Neuronal stem cell (in vitro differentiated cells): ENCODE measurements at regions not wholly inside any gene's neighbourhood (a gene's known extent, or its start where the extent isn't known, plus 50 kb on each side); places are given as distances from the start of the nearest gene placed in this dataset.
A peak's percentile ranks its signal among the peaks of the same experiment; 100 is the strongest.
"Not testable (repeated sequence)": the region's sequence is repeated elsewhere in the genome, so short reads cannot be mapped to it uniquely, and the experiment has no call there.

ENCODE experiments used
- DNase-seq: peaks from one replicate; pipeline ENCODE4 v3.0.0-alpha.2; 2013; ENCODE audit warnings: low spot score
- H2AFZ ChIP-seq: one replicate; pipeline ENCODE4 v1.6.1; 2013; ENCODE audit warnings: mild to moderate bottlenecking, low read length, inconsistent platforms
- H2AK5ac ChIP-seq: 2 replicates; pipeline ENCODE4 v1.6.1; 2013; ENCODE audit warnings: low read depth, mild to moderate bottlenecking, inconsistent platforms, low read length, moderate library complexity, mixed read lengths
- H2BK120ac ChIP-seq: 2 replicates; pipeline ENCODE4 v1.6.1; 2013; ENCODE audit warnings: low read depth, mild to moderate bottlenecking, inconsistent platforms, low read length, moderate library complexity, mixed read lengths
- H2BK12ac ChIP-seq: one replicate; pipeline ENCODE4 v1.6.1; 2013; ENCODE audit warnings: low read length, inconsistent platforms
- H2BK15ac ChIP-seq: 2 replicates; pipeline ENCODE4 v1.6.1; 2013; ENCODE audit warnings: mild to moderate bottlenecking, low read length, inconsistent platforms, mixed read lengths
- H2BK5ac ChIP-seq: one replicate; pipeline ENCODE4 v1.6.1; 2013; ENCODE audit warnings: inconsistent platforms, mild to moderate bottlenecking, low read length, moderate library complexity
- H3K14ac ChIP-seq: one replicate; pipeline ENCODE4 v1.6.1; 2013; ENCODE audit warnings: low read length, inconsistent platforms
- H3K18ac ChIP-seq: 2 replicates; pipeline ENCODE4 v1.6.1; 2013; ENCODE audit warnings: low read length, inconsistent platforms
- H3K23ac ChIP-seq: 2 replicates; pipeline ENCODE4 v1.6.1; 2013; ENCODE audit warnings: low read depth, mild to moderate bottlenecking, mixed read lengths, low read length, inconsistent platforms; ENCODE audit not compliant: poor library complexity
- H3K27ac ChIP-seq: replicated peaks from 3 replicates; pipeline ENCODE4 v1.5.1; 2013; ENCODE audit warnings: low read length, inconsistent platforms
- H3K27me3 ChIP-seq, 3 experiments: 2 replicates each; pipeline ENCODE4 v1.6.1; 2013; ENCODE audit warnings: low read length in 3 of 3, mild to moderate bottlenecking in 2 of 3, inconsistent platforms in 1 of 3, low read depth in 1 of 3, mixed read lengths in 1 of 3, moderate library complexity in 1 of 3; ENCODE audit not compliant: control insufficient read depth in 3 of 3, insufficient read depth in 3 of 3
- H3K36me3 ChIP-seq, 2 donors: replicated peaks in 1 of 2; 2 replicates each; pipeline ENCODE4 v1.6.1; 2013; ENCODE audit warnings: low read length in 2 of 2; ENCODE audit not compliant: control insufficient read depth in 2 of 2, insufficient read depth in 2 of 2
- H3K4ac ChIP-seq: 2 replicates; pipeline ENCODE4 v1.6.1; 2013; ENCODE audit warnings: inconsistent platforms, mild to moderate bottlenecking, low read length, moderate library complexity
- H3K4me1 ChIP-seq, 2 donors: 1 replicate in 1 of 2; 2 replicates in 1 of 2; pipeline ENCODE4 v1.6.1; 2013; ENCODE audit warnings: low read length in 2 of 2, low read depth in 1 of 2; ENCODE audit not compliant: control insufficient read depth in 2 of 2, insufficient read depth in 1 of 2
- H3K4me2 ChIP-seq: one replicate; pipeline ENCODE4 v1.6.1; 2013; ENCODE audit warnings: mild to moderate bottlenecking, low read length, inconsistent platforms; ENCODE audit not compliant: insufficient read depth, poor library complexity, severe bottlenecking
- H3K4me3 ChIP-seq, 2 donors: 2 replicates each; pipeline ENCODE4 v1.5.1; 2013; ENCODE audit warnings: low read length in 2 of 2, mild to moderate bottlenecking in 2 of 2, inconsistent platforms in 1 of 2, moderate library complexity in 1 of 2
- H3K79me1 ChIP-seq: one replicate; pipeline ENCODE4 v1.6.1; 2013; ENCODE audit warnings: low read depth, mild to moderate bottlenecking, inconsistent platforms, low read length, moderate library complexity
- H3K9ac ChIP-seq: one replicate; pipeline ENCODE4 v1.6.1; 2013; ENCODE audit warnings: mild to moderate bottlenecking, low read depth, low read length, inconsistent platforms; ENCODE audit not compliant: poor library complexity
- H3K9me3 ChIP-seq, 2 donors: replicated peaks in 1 of 2; 2 replicates each; pipeline versions ENCODE3 to v1.6.1; 2013; ENCODE audit warnings: low read length in 2 of 2, mild to moderate bottlenecking in 2 of 2, inconsistent platforms in 1 of 2, low read depth in 1 of 2, mixed read lengths in 1 of 2, moderate library complexity in 1 of 2; ENCODE audit not compliant: control insufficient read depth in 2 of 2, insufficient read depth in 1 of 2
- H4K8ac ChIP-seq: one replicate; pipeline ENCODE4 v1.6.1; 2013; ENCODE audit warnings: low read depth, mild to moderate bottlenecking, inconsistent platforms, low read length, moderate library complexity
- H4K91ac ChIP-seq: one replicate; pipeline ENCODE4 v1.6.1; 2013; ENCODE audit warnings: low read length, low read depth, mild to moderate bottlenecking, inconsistent platforms; ENCODE audit not compliant: poor library complexity
- WGBS, 2 donors: extraction: QIAGEN DNeasy Blood & Tissue Kit; methylation state at CpG; one replicate each; pipeline ENCODE4 v1.1.7; 2013; ENCODE audit warnings: missing lambda C conversion rate in 2 of 2, mixed read lengths in 1 of 2; ENCODE audit not compliant: insufficient read length in 2 of 2, insufficient replicate concordance in 1 of 2; ENCODE audit errors: extremely low coverage in 2 of 2; 5-methylcytosine and 5-hydroxymethylcytosine counted together

GRCh38 chr16:29602683-29603088 lies 60.4 kb upstream of the SPN start:
- H3K4me1 ChIP-seq, H2BK15ac ChIP-seq, H2BK5ac ChIP-seq, H2AFZ ChIP-seq, H3K36me3 ChIP-seq, H3K18ac ChIP-seq, H3K9ac ChIP-seq, H2AK5ac ChIP-seq, DNase-seq, H3K27me3 ChIP-seq, H2BK12ac ChIP-seq, H3K9me3 ChIP-seq, H2BK120ac ChIP-seq, H4K91ac ChIP-seq, H3K4me2 ChIP-seq, H4K8ac ChIP-seq, H3K79me1 ChIP-seq, H3K23ac ChIP-seq, H3K4ac ChIP-seq, H3K27ac ChIP-seq, H3K14ac ChIP-seq, H3K4me3 ChIP-seq: not testable (repeated sequence)
- WGBS, 2 donors: no CpG with 5 or more reads among the region's 6 CpGs

- no CpG with 5 or more reads among the region's 21 CpGs for WGBS, 2 donors
- not testable (repeated sequence) for H3K27ac ChIP-seq, H3K27me3 ChIP-seq
Measured at GRCh38 chr16:29604631-29605549, 58.2 kb upstream of the SPN start.

GRCh38 chr16:29605593-29606205 lies 57.3 kb upstream of the SPN start:
- WGBS, 2 donors: no CpG with 5 or more reads among the region's 16 CpGs
- H3K14ac ChIP-seq: peak overlapping the region; percentile 8
- H3K27ac ChIP-seq, H3K18ac ChIP-seq, H2BK15ac ChIP-seq, H3K4me2 ChIP-seq, H3K27me3 ChIP-seq, H3K9ac ChIP-seq, H3K4me1 ChIP-seq, H3K4ac ChIP-seq, H3K9me3 ChIP-seq, H2AFZ ChIP-seq, H3K23ac ChIP-seq, H3K36me3 ChIP-seq, H2AK5ac ChIP-seq, H4K91ac ChIP-seq, H4K8ac ChIP-seq, DNase-seq, H2BK12ac ChIP-seq, H3K4me3 ChIP-seq, H3K79me1 ChIP-seq, H2BK120ac ChIP-seq, H2BK5ac ChIP-seq: not testable (repeated sequence)

More at GRCh38 chr16:29604631-29605549, 58.2 kb upstream of the SPN start:
- not testable (repeated sequence) for H2BK12ac ChIP-seq, H4K8ac ChIP-seq, H3K18ac ChIP-seq, H3K4me3 ChIP-seq, H3K4ac ChIP-seq, H3K14ac ChIP-seq, H3K36me3 ChIP-seq, H2BK15ac ChIP-seq, H3K4me1 ChIP-seq, H3K79me1 ChIP-seq, H3K9me3 ChIP-seq, DNase-seq, H3K23ac ChIP-seq, H2BK120ac ChIP-seq, H4K91ac ChIP-seq, H2AFZ ChIP-seq, H3K4me2 ChIP-seq, H3K9ac ChIP-seq, H2BK5ac ChIP-seq, H2AK5ac ChIP-seq

GRCh38 chr16:29606669-29607427 lies 56.2 kb upstream of the SPN start:
- H3K4ac ChIP-seq, H3K27me3 ChIP-seq, H2BK120ac ChIP-seq, H2BK12ac ChIP-seq, H3K4me3 ChIP-seq, H3K9me3 ChIP-seq, H2BK5ac ChIP-seq, H3K36me3 ChIP-seq, H3K4me1 ChIP-seq, H4K91ac ChIP-seq, DNase-seq, H3K4me2 ChIP-seq, H2AFZ ChIP-seq, H2AK5ac ChIP-seq, H3K79me1 ChIP-seq, H4K8ac ChIP-seq, H3K27ac ChIP-seq, H3K14ac ChIP-seq, H2BK15ac ChIP-seq, H3K23ac ChIP-seq, H3K18ac ChIP-seq: not testable (repeated sequence)
- H3K9ac ChIP-seq: peak overlapping the region; percentile 44
- no CpG with 5 or more reads among the region's 26 CpGs for WGBS, 2 donors
